Stimulated activated CD4-positive, alpha-beta T cell treated with anti-CD3 and anti-CD28 coated beads, Interleukin-2, amount 100 ng/mL, for 24 hours (primary cell): ENCODE measurements at regions not wholly inside any gene's neighbourhood (a gene's known extent, or its start where the extent isn't known, plus 50 kb on each side); places are given as distances from the start of the nearest gene placed in this dataset.

Experiments
- DNase-seq, 2 donors: peaks; one replicate each; pipeline ENCODE4 v3.0.0-alpha.2; 2020

- DNase-seq: no peak
Measured at GRCh38 chr2:107585851-107586250, 240.8 kb upstream of the RGPD4 start.

- no peak for DNase-seq
Measured at GRCh38 chr2:107588181-107588580, 238.5 kb upstream of the RGPD4 start.

GRCh38 chr2:107589079-107589491 is 237.6 kb upstream of the RGPD4 start:
- DNase-seq: no peak

- DNase-seq: no peak
Measured at GRCh38 chr2:107591561-107592279, 235.0 kb upstream of the RGPD4 start.

GRCh38 chr2:107592280-107592624 is 234.4 kb upstream of the RGPD4 start:
- DNase-seq: no peak

GRCh38 chr2:107595285-107595684 is 231.4 kb upstream of the RGPD4 start:
- DNase-seq: no peak

- DNase-seq: no peak
Measured at GRCh38 chr2:107595749-107596148, 230.9 kb upstream of the RGPD4 start.

- DNase-seq: no peak
Measured at GRCh38 chr2:107597507-107597906, 229.2 kb upstream of the RGPD4 start.

GRCh38 chr2:107602801-107603200 is 223.9 kb upstream of the RGPD4 start:
- no peak for DNase-seq

- DNase-seq: no peak
Measured at GRCh38 chr2:107607054-107607453, 219.6 kb upstream of the RGPD4 start.

GRCh38 chr2:107607473-107607872 is 219.2 kb upstream of the RGPD4 start:
- DNase-seq: no peak

- DNase-seq: no peak
Measured at GRCh38 chr2:107615039-107615438, 211.7 kb upstream of the RGPD4 start.

GRCh38 chr2:107618769-107619168 is 207.9 kb upstream of the RGPD4 start:
- DNase-seq: no peak

- no peak for DNase-seq
Measured at GRCh38 chr2:107621186-107622165, 205.2 kb upstream of the RGPD4 start.

- DNase-seq: no peak
Measured at GRCh38 chr2:107622741-107623310, 203.9 kb upstream of the RGPD4 start.

- no peak for DNase-seq
Measured at GRCh38 chr2:107625982-107626381, 200.7 kb upstream of the RGPD4 start.

- no peak for DNase-seq
Measured at GRCh38 chr2:107627164-107627563, 199.5 kb upstream of the RGPD4 start.

GRCh38 chr2:107627926-107628325 is 198.8 kb upstream of the RGPD4 start:
- DNase-seq: no peak

- DNase-seq: no peak
Measured at GRCh38 chr2:107633580-107634147, 193.0 kb upstream of the RGPD4 start.

- DNase-seq: no peak
Measured at GRCh38 chr2:107634172-107634571, 192.5 kb upstream of the RGPD4 start.

- DNase-seq: no peak
Measured at GRCh38 chr2:107635883-107636282, 190.8 kb upstream of the RGPD4 start.

- no peak for DNase-seq
Measured at GRCh38 chr2:107645586-107645985, 181.1 kb upstream of the RGPD4 start.

GRCh38 chr2:107648781-107649404 is 177.8 kb upstream of the RGPD4 start:
- no peak for DNase-seq
